Left renal cortex interstitium (tissue), 4 donors: ENCODE measurements at regions not wholly inside any gene's neighbourhood (a gene's known extent, or its start where the extent isn't known, plus 50 kb on each side); places are given as distances from the start of the nearest gene placed in this dataset.

Experiments
- DNase-seq, 4 donors: peaks; one replicate each; pipeline ENCODE4 v3.0.0-alpha.2; 2013; ENCODE audit warnings: low read depth in 4 of 4, low spot score in 2 of 4, missing footprints in 1 of 4

DNA sequence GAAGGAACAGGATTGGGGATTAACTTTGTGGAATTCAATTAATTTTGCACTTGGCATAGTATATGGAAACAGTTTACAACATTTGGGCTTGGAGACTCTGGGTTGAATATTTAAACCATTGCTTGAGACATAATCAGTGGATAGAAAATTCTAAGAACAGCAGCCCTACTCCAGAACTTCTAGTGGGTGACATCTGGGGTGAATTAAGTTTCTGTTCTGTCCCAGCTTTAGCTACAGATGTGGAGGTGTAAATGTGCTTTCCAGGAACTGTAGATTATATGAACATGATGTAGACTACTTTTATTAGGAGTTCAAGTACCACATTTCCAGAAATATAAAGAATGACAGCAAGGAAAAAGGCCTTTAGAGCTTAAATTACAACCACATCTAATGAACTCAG, 51.9 kb upstream of the SKAP2 start:
- no peak for DNase-seq
